ENCODE measurements at regions not wholly inside any gene's neighbourhood (a gene's known extent, or its start where the extent isn't known, plus 50 kb on each side); places are given as distances from the start of the nearest gene placed in this dataset.

DNA sequence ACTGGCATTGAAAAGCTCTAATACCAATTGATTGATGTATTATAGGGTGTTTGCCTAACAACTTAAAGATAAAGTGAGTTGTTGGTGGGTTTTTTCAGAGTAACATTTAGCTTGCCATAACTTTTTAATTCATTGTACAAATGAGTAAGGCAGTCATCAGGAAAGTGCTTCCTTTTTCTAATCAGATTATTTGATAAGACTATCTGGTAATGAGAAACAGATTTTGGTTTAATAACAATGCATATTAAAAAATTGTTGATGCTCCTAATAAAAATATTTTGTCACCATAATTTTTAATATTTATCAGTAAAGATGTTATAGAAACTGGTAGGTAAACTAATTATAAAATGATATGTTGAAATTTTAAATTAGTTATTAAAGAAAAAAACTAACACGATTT, 51.3 kb downstream of the BLTP1 start:
- no peak overlapping the region for H3K4me3 ChIP-seq
- intact Hi-C loops (cut with DNase I), result no loop called here
- H3K27ac ChIP-seq, result no peak overlapping the region
- TF ChIP-seq POLR2A (IDR thresholded peaks at IDR 0.05) (no peak), CTCF (IDR thresholded peaks at IDR 0.05) (no peak)
- no peaks in the 10 kb centered on the region for H3K27me3 ChIP-seq
- peaks cover 0 to 84% (median 11%) of the 10 kb centered on the region in 3 donors for H3K36me3 ChIP-seq
- no peaks in the 10 kb centered on the region for H3K4me1 ChIP-seq
- no peaks in the 10 kb centered on the region for H3K9me3 ChIP-seq
- DNase-seq, result no peak
- 89 to 100% methylated on average over 1 of the region's 1 CpG for WGBS, 2 donors

GRCh38 chr4:122205687-122206086, 53.6 kb downstream of the BLTP1 start:
- DNase-seq, result no peak
- intact Hi-C loops (cut with DNase I), result no loop called here
- no peaks in the 10 kb centered on the region for H3K27me3 ChIP-seq
- H3K36me3 ChIP-seq, result peaks cover 4 to 84% (median 6%) of the 10 kb centered on the region in 3 donors
- H3K9me3 ChIP-seq, result no peaks in the 10 kb centered on the region
- no peak for TF ChIP-seq POLR2A (IDR thresholded peaks at IDR 0.05)
- no peak for TF ChIP-seq CTCF (IDR thresholded peaks at IDR 0.05)
- no peaks in the 10 kb centered on the region for H3K4me1 ChIP-seq
- no peak overlapping the region for H3K4me3 ChIP-seq
- 69 to 71% methylated on average over 1 of the region's 1 CpG for WGBS, 2 donors
- H3K27ac ChIP-seq, result no peak overlapping the region

DNA sequence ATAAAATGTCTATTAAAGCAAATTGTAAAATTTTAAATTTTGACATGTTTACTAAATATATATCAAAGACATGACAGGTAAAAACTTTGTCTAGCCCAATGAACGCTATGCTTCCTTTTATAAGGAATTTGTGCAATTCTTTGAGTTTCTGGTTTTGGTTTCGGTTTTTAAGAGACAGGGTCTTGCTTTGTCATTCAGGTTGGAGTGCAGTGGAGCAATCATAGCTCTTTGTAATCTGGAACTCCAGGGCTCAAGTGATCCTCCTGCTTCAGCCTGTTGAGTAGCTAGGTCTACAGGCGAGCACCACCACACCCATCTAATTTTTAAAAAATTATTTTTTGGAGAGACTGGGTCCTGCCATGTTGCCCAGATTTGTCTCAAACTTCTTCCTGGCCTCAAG, 60.7 kb downstream of the BLTP1 start:
- Histone ChIP-seq H3K9me3 (no peaks in the 10 kb centered on the region), H3K27ac (no peak overlapping the region), H3K4me3 (no peak overlapping the region), H3K36me3 (peaks cover 0 to 81% (median 4%) of the 10 kb centered on the region in 3 donors), H3K4me1 (no peaks in the 10 kb centered on the region), H3K27me3 (no peaks in the 10 kb centered on the region)
- TF ChIP-seq CTCF (IDR thresholded peaks at IDR 0.05), result no peak
- no peak for DNase-seq
- intact Hi-C loops (cut with DNase I), result no loop called here
- WGBS, 2 donors, result 90% methylated on average over 3 of the region's 3 CpGs

- no peaks in the 10 kb centered on the region for H3K4me1 ChIP-seq
- H3K27me3 ChIP-seq, result no peaks in the 10 kb centered on the region
- no peak for DNase-seq
- H3K9me3 ChIP-seq, result no peaks in the 10 kb centered on the region
- intact Hi-C loops (cut with DNase I), result no loop called here
- H3K27ac ChIP-seq, result no peak overlapping the region
- H3K4me3 ChIP-seq, result no peak overlapping the region
- TF ChIP-seq POLR2A (IDR thresholded peaks at IDR 0.05) (no peak), CTCF (IDR thresholded peaks at IDR 0.05) (peak in 3 of 6 experiments; percentile 7 to 16 (median 16))
- 68% methylated on average over 1 of the region's 1 CpG for WGBS, 2 donors
- peaks cover 0 to 74% (median 0%) of the 10 kb centered on the region in 3 donors for H3K36me3 ChIP-seq
Measured at GRCh38 chr4:122218762-122219161, 66.6 kb downstream of the BLTP1 start.

- DNase-seq, result no peak
- no peak overlapping the region for H3K4me3 ChIP-seq
- no peaks in the 10 kb centered on the region for H3K9me3 ChIP-seq
- no peak overlapping the region for H3K27ac ChIP-seq
- H3K4me1 ChIP-seq, result no peaks in the 10 kb centered on the region
- WGBS, 2 donors, result 81 to 88% methylated on average over 2 of the region's 2 CpGs
- peaks cover 0 to 78% (median 0%) of the 10 kb centered on the region in 3 donors for H3K36me3 ChIP-seq
- H3K27me3 ChIP-seq, result no peaks in the 10 kb centered on the region
- TF ChIP-seq POLR2A (IDR thresholded peaks at IDR 0.05) (no peak), CTCF (IDR thresholded peaks at IDR 0.05) (no peak)
- intact Hi-C loops (cut with DNase I), result no loop called here
Measured at GRCh38 chr4:122219356-122219755, 67.2 kb downstream of the BLTP1 start.

All from esophagus squamous epithelium (tissue), 5 donors.